CD4-positive, alpha-beta memory T cell (primary cell): ENCODE measurements at regions not wholly inside any gene's neighbourhood (a gene's known extent, or its start where the extent isn't known, plus 50 kb on each side); places are given as distances from the start of the nearest gene placed in this dataset.

Experiments
- CTCF ChIA-PET: fragments of 350-600 bp; sonication (Branson Sonifier 250); formaldehyde crosslinking; loops from one replicate; lab custom pipeline; 2021; ENCODE audit warnings: inconsistent platforms; ENCODE audit not compliant: partially characterized antibody; lab: Charles Lee
- POLR2A ChIA-PET: fragments of 350-600 bp; sonication (Branson Sonifier 250); formaldehyde crosslinking; loops from one replicate; lab custom pipeline; 2021; ENCODE audit not compliant: partially characterized antibody; lab: Charles Lee
- DNase-seq, 5 donors: peaks; one replicate each; pipeline versions ENCODE4 v3.0.0 to v3.0.0-alpha.2; 2020 to 2022; ENCODE audit warnings: mixed read lengths in 1 of 5
- H3K27ac ChIP-seq: one replicate; pipeline ENCODE4 v1.7.0; 2013; ENCODE audit warnings: low read depth, low read length
- H3K27me3 ChIP-seq: 2 replicates; pipeline ENCODE4 v1.7.0; 2013; ENCODE audit warnings: mild to moderate bottlenecking, low read length, moderate library complexity; ENCODE audit not compliant: insufficient read depth
- H3K36me3 ChIP-seq: 2 replicates; pipeline ENCODE4 v1.7.0; 2013; ENCODE audit warnings: mild to moderate bottlenecking, low read length, moderate library complexity; ENCODE audit not compliant: insufficient read depth
- H3K4me1 ChIP-seq: 2 replicates; pipeline ENCODE4 v1.7.0; 2013; ENCODE audit warnings: mild to moderate bottlenecking, low read length, moderate library complexity; ENCODE audit not compliant: insufficient read depth
- H3K4me3 ChIP-seq, 2 donors: one replicate each; pipeline ENCODE4 v1.7.0; 2013; ENCODE audit warnings: low read length in 2 of 2, mild to moderate bottlenecking in 1 of 2
- H3K9me3 ChIP-seq, 2 donors: one replicate each; pipeline ENCODE4 v1.7.0; 2013; ENCODE audit warnings: low read length in 2 of 2, control low read depth in 1 of 2; ENCODE audit not compliant: control insufficient read depth in 1 of 2
- H3K27ac Mint-ChIP-seq, 7 donors: one replicate each; pipeline ENCODE4 v1.8.0; 2020 to 2021; ENCODE audit warnings: mixed read lengths in 7 of 7, mild to moderate bottlenecking in 6 of 7, inconsistent platforms in 3 of 7, moderate library complexity in 3 of 7
- H3K27me3 Mint-ChIP-seq, 2 donors: one replicate each; pipeline ENCODE4 v1.8.0; 2020 to 2021; ENCODE audit warnings: mixed read lengths in 2 of 2
- H3K36me3 Mint-ChIP-seq, 2 donors: one replicate each; pipeline ENCODE4 v1.8.0; 2020 to 2021; ENCODE audit warnings: mixed read lengths in 2 of 2, inconsistent platforms in 1 of 2, mild to moderate bottlenecking in 1 of 2
- H3K4me1 Mint-ChIP-seq, 4 donors: one replicate each; pipeline ENCODE4 v1.8.0; 2020 to 2021; ENCODE audit warnings: mixed read lengths in 4 of 4, mild to moderate bottlenecking in 1 of 4
- H3K4me3 Mint-ChIP-seq, 8 donors: one replicate each; pipeline ENCODE4 v1.8.0; 2020 to 2021; ENCODE audit warnings: mixed read lengths in 8 of 8, mild to moderate bottlenecking in 7 of 8, moderate library complexity in 6 of 8, inconsistent platforms in 3 of 8
- H3K9me3 Mint-ChIP-seq, 8 donors: one replicate each; pipeline ENCODE4 v1.8.0; 2020 to 2021; ENCODE audit warnings: mixed read lengths in 8 of 8, mild to moderate bottlenecking in 5 of 8, inconsistent platforms in 3 of 8, moderate library complexity in 1 of 8
- intact Hi-C: fragments of 100-400 bp; cut with micrococcal nuclease; formaldehyde crosslinking; loops from one replicate; pipeline ENCODE4 v1.15.1; 2023

DNA sequence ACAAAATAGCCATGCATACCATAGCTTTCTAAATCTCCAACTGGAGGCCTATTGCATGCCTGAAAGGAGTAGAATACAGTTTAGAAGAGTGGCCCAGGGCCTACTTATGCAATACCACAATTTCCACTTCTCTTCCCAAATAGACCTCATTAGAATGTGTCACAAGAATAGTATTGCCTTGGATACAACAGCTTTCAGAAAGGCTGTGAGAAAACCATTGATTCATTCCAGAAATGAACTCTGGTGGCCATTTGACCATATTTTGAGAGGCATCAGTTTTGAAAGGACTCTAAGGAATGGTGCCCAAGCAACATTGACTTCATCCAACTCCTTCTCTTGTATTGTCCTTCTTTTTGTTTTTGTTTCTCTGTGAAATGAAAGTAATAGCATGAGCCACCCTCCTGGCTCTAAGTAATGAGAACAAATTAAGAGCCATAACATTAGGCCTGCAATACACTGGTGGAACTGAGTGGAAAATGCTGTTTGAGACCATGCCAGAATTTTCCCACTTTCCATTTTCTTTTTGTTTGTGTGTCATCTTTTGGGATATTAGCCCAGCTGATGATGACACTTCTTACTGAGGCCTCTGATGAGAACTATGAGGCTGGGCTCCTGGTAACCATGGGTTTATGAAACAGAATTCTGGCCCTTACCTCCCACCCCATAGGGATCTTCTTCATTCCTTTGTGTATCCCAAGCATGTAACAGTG lies 90.2 kb downstream of the TMEM174 start:
- Mint-ChIP-seq H3K27ac (no peak overlapping the region), H3K27me3 (peaks cover 26 to 32% of the 10 kb centered on the region in 2 donors), H3K36me3 (no peaks in the 10 kb centered on the region), H3K4me3 (no peak overlapping the region), H3K4me1 (no peaks in the 10 kb centered on the region), H3K9me3 (peaks cover 0 to 2% (median 0%) of the 10 kb centered on the region in 8 donors)
- Histone ChIP-seq H3K9me3 (no peaks in the 10 kb centered on the region), H3K27me3 (no peaks in the 10 kb centered on the region), H3K27ac (no peak overlapping the region), H3K4me3 (no peak overlapping the region), H3K36me3 (no peaks in the 10 kb centered on the region), H3K4me1 (no peaks in the 10 kb centered on the region)
- DNase-seq: no peak
- CTCF ChIA-PET: interaction anchor here (1.1 kb wide), 1 partner anchor 48 kb away, joined by 3 read pairs; no protein-coding TSS in a partner anchor
- intact Hi-C loops: no loop called here
- POLR2A ChIA-PET: no interaction called here

DNA sequence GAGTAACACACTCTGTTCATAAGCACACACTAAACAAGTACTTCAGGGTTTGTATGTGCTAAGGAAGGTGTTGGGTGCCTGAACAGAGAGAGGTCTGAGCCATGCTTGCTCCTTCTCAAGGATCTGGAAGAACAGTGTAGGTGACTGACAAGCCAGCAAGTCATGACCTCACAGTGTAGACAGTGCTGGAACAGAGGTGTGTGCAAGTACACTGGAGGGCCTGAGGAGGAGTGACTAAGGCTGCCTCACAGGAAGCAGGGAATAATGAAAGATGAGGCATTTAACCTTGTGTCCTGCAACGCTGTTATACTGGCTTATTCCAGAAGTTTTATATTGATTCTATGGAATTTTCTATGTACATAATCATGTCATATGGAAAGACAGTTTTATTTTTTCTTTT lies 83.9 kb downstream of the TMEM174 start:
- H3K4me3 Mint-ChIP-seq: no peak overlapping the region
- ChIA-PET CTCF (no interaction called here), POLR2A (no interaction called here)
- peaks cover 0 to 9% (median 2%) of the 10 kb centered on the region in 8 donors for H3K9me3 Mint-ChIP-seq
- H3K27me3 Mint-ChIP-seq: peaks cover 40% of the 10 kb centered on the region in 2 donors
- Histone ChIP-seq H3K36me3 (no peaks in the 10 kb centered on the region), H3K4me3 (no peak overlapping the region), H3K4me1 (no peaks in the 10 kb centered on the region), H3K9me3 (no peaks in the 10 kb centered on the region), H3K27ac (no peak overlapping the region), H3K27me3 (peaks cover 5% of the 10 kb centered on the region)
- intact Hi-C loops: no loop called here
- no peaks in the 10 kb centered on the region for H3K4me1 Mint-ChIP-seq
- no peak for DNase-seq
- no peaks in the 10 kb centered on the region for H3K36me3 Mint-ChIP-seq
- no peak overlapping the region for H3K27ac Mint-ChIP-seq

DNA sequence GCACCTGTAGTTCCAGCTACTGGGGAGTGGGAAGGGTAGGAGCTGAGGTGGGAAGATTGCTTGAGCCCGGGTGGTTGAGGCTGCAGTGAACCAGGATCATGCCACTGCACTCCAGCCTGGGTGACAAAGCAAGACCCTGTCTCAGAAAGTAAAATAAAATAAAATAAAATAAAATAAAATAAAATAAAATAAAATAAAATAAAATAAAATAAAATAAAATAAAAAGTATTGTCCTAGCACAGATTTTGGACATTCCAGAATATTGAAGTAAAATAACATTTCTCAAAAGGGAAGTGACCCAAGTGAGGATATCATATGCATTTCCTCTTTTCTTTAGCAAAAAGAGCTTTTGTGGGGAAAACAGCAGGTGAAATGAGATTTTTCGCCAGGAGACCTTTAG lies 83.5 kb downstream of the TMEM174 start:
- DNase-seq: no peak
- Mint-ChIP-seq H3K4me3 (no peak overlapping the region), H3K9me3 (peaks cover 0 to 9% (median 2%) of the 10 kb centered on the region in 8 donors), H3K27ac (no peak overlapping the region), H3K36me3 (no peaks in the 10 kb centered on the region), H3K4me1 (no peaks in the 10 kb centered on the region), H3K27me3 (peaks cover 39% of the 10 kb centered on the region in 2 donors)
- H3K27ac ChIP-seq: no peak overlapping the region
- peaks cover 5% of the 10 kb centered on the region for H3K27me3 ChIP-seq
- intact Hi-C loops: no loop called here
- CTCF ChIA-PET: no interaction called here
- H3K9me3 ChIP-seq: no peaks in the 10 kb centered on the region
- no peak overlapping the region for H3K4me3 ChIP-seq
- H3K36me3 ChIP-seq: no peaks in the 10 kb centered on the region
- H3K4me1 ChIP-seq: no peaks in the 10 kb centered on the region
- POLR2A ChIA-PET: no interaction called here

GRCh38 chr5:73256012-73256411 lies 83.0 kb downstream of the TMEM174 start:
- ChIA-PET CTCF (no interaction called here), POLR2A (no interaction called here)
- no peak overlapping the region for H3K27ac Mint-ChIP-seq
- Histone ChIP-seq H3K27me3 (peaks cover 5% of the 10 kb centered on the region), H3K27ac (no peak overlapping the region), H3K9me3 (no peaks in the 10 kb centered on the region), H3K36me3 (no peaks in the 10 kb centered on the region), H3K4me3 (no peak overlapping the region), H3K4me1 (no peaks in the 10 kb centered on the region)
- no peak overlapping the region for H3K4me3 Mint-ChIP-seq
- peaks cover 0 to 9% (median 2%) of the 10 kb centered on the region in 8 donors for H3K9me3 Mint-ChIP-seq
- intact Hi-C loops: no loop called here
- no peak for DNase-seq
- no peaks in the 10 kb centered on the region for H3K36me3 Mint-ChIP-seq
- H3K27me3 Mint-ChIP-seq: peaks cover 35 to 37% of the 10 kb centered on the region in 2 donors
- no peaks in the 10 kb centered on the region for H3K4me1 Mint-ChIP-seq

DNA sequence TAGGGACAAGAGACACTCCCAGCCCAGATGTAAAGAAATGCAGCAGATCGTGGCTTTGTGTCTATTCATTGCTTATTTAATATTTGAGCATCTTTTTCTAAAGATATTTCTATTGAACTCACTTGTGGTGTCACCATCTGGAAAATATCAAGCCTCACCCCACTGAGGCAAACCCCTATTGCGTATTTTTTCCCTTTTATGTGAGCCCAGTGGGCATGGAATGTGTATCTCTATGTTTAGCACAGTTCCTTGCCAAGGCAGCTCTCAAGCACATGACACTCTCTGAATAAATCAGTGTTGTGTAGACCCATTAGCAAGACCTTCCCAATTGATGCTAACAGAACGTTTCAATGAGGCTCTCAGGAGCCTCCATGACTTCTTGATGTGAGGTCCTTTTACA lies 81.6 kb downstream of the TMEM174 start:
- no peak for DNase-seq
- Mint-ChIP-seq H3K27ac (no peak overlapping the region), H3K4me1 (no peaks in the 10 kb centered on the region), H3K4me3 (no peak overlapping the region), H3K9me3 (peaks cover 0 to 9% (median 2%) of the 10 kb centered on the region in 8 donors), H3K36me3 (no peaks in the 10 kb centered on the region), H3K27me3 (peaks cover 35 to 40% of the 10 kb centered on the region in 2 donors)
- no peaks in the 10 kb centered on the region for H3K9me3 ChIP-seq
- H3K27me3 ChIP-seq: peaks cover 5% of the 10 kb centered on the region
- ChIA-PET POLR2A (no interaction called here), CTCF (no interaction called here)
- no peaks in the 10 kb centered on the region for H3K36me3 ChIP-seq
- H3K27ac ChIP-seq: no peak overlapping the region
- no peak overlapping the region for H3K4me3 ChIP-seq
- intact Hi-C loops: no loop called here
- no peaks in the 10 kb centered on the region for H3K4me1 ChIP-seq

GRCh38 chr5:73253047-73253660 lies 80.2 kb downstream of the TMEM174 start:
- Mint-ChIP-seq H3K4me3 (no peak overlapping the region), H3K27me3 (peaks cover 30 to 42% of the 10 kb centered on the region in 2 donors), H3K27ac (no peak overlapping the region), H3K36me3 (no peaks in the 10 kb centered on the region), H3K4me1 (no peaks in the 10 kb centered on the region), H3K9me3 (peaks cover 0 to 9% (median 2%) of the 10 kb centered on the region in 8 donors)
- peaks cover 5% of the 10 kb centered on the region for H3K27me3 ChIP-seq
- no peak overlapping the region for H3K27ac ChIP-seq
- no peaks in the 10 kb centered on the region for H3K9me3 ChIP-seq
- no peak overlapping the region for H3K4me3 ChIP-seq
- DNase-seq: no peak
- no peaks in the 10 kb centered on the region for H3K36me3 ChIP-seq
- ChIA-PET POLR2A (no interaction called here), CTCF (no interaction called here)
- intact Hi-C loops: no loop called here
- no peaks in the 10 kb centered on the region for H3K4me1 ChIP-seq

- ChIA-PET POLR2A (no interaction called here), CTCF (interaction anchor here (1.0 kb wide), 1 partner anchor 171 kb away, joined by 3 read pairs; no protein-coding TSS in a partner anchor)
- intact Hi-C loops: no loop called here
- H3K36me3 Mint-ChIP-seq: no peaks in the 10 kb centered on the region
- Histone ChIP-seq H3K36me3 (no peaks in the 10 kb centered on the region), H3K4me3 (no peak overlapping the region), H3K4me1 (no peaks in the 10 kb centered on the region), H3K9me3 (no peaks in the 10 kb centered on the region), H3K27ac (no peak overlapping the region), H3K27me3 (peaks cover under 1% of the 10 kb centered on the region)
- H3K4me3 Mint-ChIP-seq: no peak overlapping the region
- H3K27me3 Mint-ChIP-seq: peaks cover 34 to 47% of the 10 kb centered on the region in 2 donors
- H3K9me3 Mint-ChIP-seq: no peaks in the 10 kb centered on the region
- H3K4me1 Mint-ChIP-seq: peaks cover 0 to 3% (median 0%) of the 10 kb centered on the region in 4 donors
- DNase-seq: no peak
- no peak overlapping the region for H3K27ac Mint-ChIP-seq
Observed at GRCh38 chr5:73250645-73251044, 77.7 kb downstream of the TMEM174 start.
